GM12878 (cell line): ENCODE measurements at regions not wholly inside any gene's neighbourhood (a gene's known extent, or its start where the extent isn't known, plus 50 kb on each side); places are given as distances from the start of the nearest gene placed in this dataset.

Experiments used
- ATAC-seq: fragments of 200-7000 bp; cut with Tn5 transposase; 3 replicates; pipeline ENCODE4 v1.9.1; 2020; ENCODE audit warnings: mild to moderate bottlenecking, moderate library complexity
- BruUV-seq: library from RNA; stranded (reverse); fragments of 400-500 nt; replicated peaks from 2 replicates; lab custom pipeline; 2021; lab: Mats Ljungman, UMichigan
- CTCF ChIA-PET: fragments of 300-600 bp; sonication (Branson Sonifier 250); formaldehyde crosslinking; extraction: SDS; loops from one replicate; lab custom pipeline; 2021; ENCODE audit warnings: inconsistent platforms; lab: Yijun Ruan, JAX
- POLR2A ChIA-PET: fragments of 350-600 bp; formaldehyde crosslinking; extraction: SDS; loops from one replicate; lab custom pipeline; 2021; ENCODE audit warnings: inconsistent platforms; lab: Charles Lee
- RAD21 ChIA-PET: fragments of 300-600 bp; sonication (Branson Sonifier 250); formaldehyde crosslinking; loops from one replicate; lab custom pipeline; 2023; ENCODE audit warnings: antibody characterized with exemption; ENCODE audit not compliant: unreplicated experiment; lab: Charles Lee
- SMC1A ChIA-PET: fragments of 300-600 bp; sonication (Branson Sonifier 250); formaldehyde crosslinking; loops from one replicate; lab custom pipeline; 2023; ENCODE audit not compliant: unreplicated experiment, uncharacterized antibody; lab: Charles Lee
- DNase-seq: peaks from one replicate; pipeline ENCODE4 v3.0.0-alpha.2; 2011; ENCODE audit warnings: low read depth, low spot score
- FAIRE-seq: peaks from 3 replicates; lab custom pipeline; 2011; peaks lifted over from hg19 to GRCh38; lab: Jason Lieb, UNC
- H2AFZ ChIP-seq: 2 replicates; pipeline ENCODE4 v1.6.0; 2011; ENCODE audit warnings: low read depth, low read length, control low read depth; ENCODE audit not compliant: control insufficient read depth
- H3K27ac ChIP-seq: 2 replicates; pipeline ENCODE4 v1.5.1; 2011; ENCODE audit warnings: control low read depth; ENCODE audit not compliant: control insufficient read depth, insufficient read depth
- H3K27me3 ChIP-seq, 2 experiments: replicated peaks in 1 of 2; 2 replicates each; pipeline versions ENCODE4 v1.6.0 to v1.6.1; 2011; ENCODE audit warnings: low read length in 1 of 2; ENCODE audit not compliant: control insufficient read depth in 2 of 2, insufficient read depth in 2 of 2
- H3K36me3 ChIP-seq, 2 experiments: 2 replicates each; pipeline ENCODE4 v1.5.1; 2011; ENCODE audit warnings: low read length in 1 of 2; ENCODE audit not compliant: control insufficient read depth in 2 of 2, insufficient read depth in 2 of 2
- H3K4me1 ChIP-seq: 2 replicates; pipeline ENCODE4 v1.6.1; 2011; ENCODE audit warnings: mild to moderate bottlenecking, low read length, moderate library complexity, mixed read lengths; ENCODE audit not compliant: control insufficient read depth, insufficient read depth
- H3K4me2 ChIP-seq: 2 replicates; pipeline ENCODE4 v1.6.0; 2011; ENCODE audit warnings: control low read depth; ENCODE audit not compliant: control insufficient read depth, insufficient read depth
- H3K4me3 ChIP-seq: fragments of 200-600 bp; sonication (generic); 2 replicates; pipeline ENCODE4 v1.5.1; 2016
- H3K79me2 ChIP-seq: 2 replicates; pipeline ENCODE4 v1.6.0; 2011; ENCODE audit warnings: low read length; ENCODE audit not compliant: control insufficient read depth, insufficient read depth
- H3K9ac ChIP-seq: 2 replicates; pipeline ENCODE4 v1.8.0; 2011; ENCODE audit warnings: low read length, control low read depth, mixed read lengths; ENCODE audit not compliant: control insufficient read depth, insufficient read depth
- H3K9me3 ChIP-seq: replicated peaks from 3 replicates; pipeline ENCODE4 v1.5.1; 2011; ENCODE audit warnings: mild to moderate bottlenecking, low read length; ENCODE audit not compliant: control insufficient read depth, insufficient read depth
- H4K20me1 ChIP-seq: 2 replicates; pipeline ENCODE4 v1.6.0; 2011; ENCODE audit not compliant: control insufficient read depth, insufficient read depth
- HDGF ChIP-seq: fragments of 450-650 bp; IDR thresholded peaks from 2 replicates; pipeline ENCODE4 v1.6.1; 2016; ENCODE audit warnings: antibody characterized with exemption
- RCOR1 ChIP-seq: conservative IDR thresholded peaks from 2 replicates; pipeline ENCODE4 v1.6.1; 2012; ENCODE audit warnings: low read depth, low read length, improper control_type of control experiment
- TARDBP ChIP-seq: IDR thresholded peaks from 2 replicates; pipeline ENCODE4 v1.6.1; 2016; ENCODE audit warnings: borderline replicate concordance
- YY1 ChIP-seq: IDR thresholded peaks from 2 replicates; pipeline ENCODE4 v1.6.1; 2011; ENCODE audit warnings: low read depth, mild to moderate bottlenecking, low read length
- WGBS: methylation state at CpG from one replicate; pipeline ENCODE4 v1.1.6; 2016; ENCODE audit warnings: low lambda C conversion rate; ENCODE audit not compliant: insufficient replicate concordance, insufficient coverage; ENCODE audit errors: missing lambda C conversion rate; 5-methylcytosine and 5-hydroxymethylcytosine counted together
- in situ Hi-C: fragments of 300-500 bp; cut with MboI; formaldehyde crosslinking; loops from 9 replicates; pipeline ENCODE4 v1.14.3; 2018; ENCODE audit warnings: mixed read lengths
- intact Hi-C: fragments of 100-400 bp; cut with micrococcal nuclease; formaldehyde crosslinking; loops from one replicate; pipeline ENCODE4 v1.14.2; 2022; ENCODE audit not compliant: unreplicated experiment
- TF ChIP-seq, protein P1 (sequence below): fragments of 450-650 bp; IDR thresholded peaks from 2 replicates; pipeline ENCODE4 v1.6.1; 2018; ENCODE audit warnings: borderline replicate concordance, mild to moderate bottlenecking; ENCODE audit not compliant: partially characterized antibody
- TF ChIP-seq, protein P2 (sequence below): IDR thresholded peaks from 2 replicates; pipeline ENCODE4 v1.6.1; 2012; ENCODE audit warnings: low read depth, low read length, improper control_type of control experiment
- TF ChIP-seq, protein P3 (sequence below): fragments of 450-650 bp; IDR thresholded peaks from 2 replicates; pipeline ENCODE4 v1.6.1; 2017; ENCODE audit warnings: antibody characterized with exemption, mild to moderate bottlenecking, moderate library complexity

DNA sequence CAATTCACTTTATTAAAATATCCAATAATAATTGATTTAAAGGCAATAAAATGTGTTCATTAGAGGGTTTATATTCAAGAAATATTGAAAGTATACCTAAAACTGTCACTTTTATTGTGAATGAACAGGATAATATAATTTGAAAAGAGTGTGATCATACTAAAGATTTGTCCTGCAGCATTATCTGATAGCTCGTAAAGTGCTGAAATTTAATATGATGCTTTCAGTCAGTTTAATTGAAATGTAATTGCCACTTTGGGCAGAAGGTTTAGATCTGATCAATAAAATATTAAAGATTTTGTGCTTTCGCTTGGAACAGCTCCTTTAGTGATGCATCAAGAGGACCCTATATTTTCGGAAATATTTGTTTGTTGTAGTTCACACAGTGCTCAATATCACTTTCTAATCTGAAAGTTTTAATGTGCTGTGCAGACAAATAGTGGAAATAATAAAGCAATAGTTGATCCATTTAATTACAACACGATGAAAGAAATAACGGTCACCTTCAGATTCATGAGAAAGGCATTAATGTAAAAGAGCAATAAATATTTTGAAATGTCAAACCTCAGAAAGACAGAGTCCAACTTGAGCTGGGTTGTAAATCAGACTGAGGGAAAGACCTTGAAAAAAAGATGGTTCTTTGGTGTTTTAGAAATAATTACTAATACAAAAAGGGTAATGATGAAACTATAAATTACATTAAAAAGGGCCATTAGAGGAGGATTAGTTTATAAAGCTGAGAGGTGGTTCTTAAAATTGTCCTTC, 129.7 kb upstream of the MEIS2 start (continued):
- TF ChIP-seq, protein P1, sequence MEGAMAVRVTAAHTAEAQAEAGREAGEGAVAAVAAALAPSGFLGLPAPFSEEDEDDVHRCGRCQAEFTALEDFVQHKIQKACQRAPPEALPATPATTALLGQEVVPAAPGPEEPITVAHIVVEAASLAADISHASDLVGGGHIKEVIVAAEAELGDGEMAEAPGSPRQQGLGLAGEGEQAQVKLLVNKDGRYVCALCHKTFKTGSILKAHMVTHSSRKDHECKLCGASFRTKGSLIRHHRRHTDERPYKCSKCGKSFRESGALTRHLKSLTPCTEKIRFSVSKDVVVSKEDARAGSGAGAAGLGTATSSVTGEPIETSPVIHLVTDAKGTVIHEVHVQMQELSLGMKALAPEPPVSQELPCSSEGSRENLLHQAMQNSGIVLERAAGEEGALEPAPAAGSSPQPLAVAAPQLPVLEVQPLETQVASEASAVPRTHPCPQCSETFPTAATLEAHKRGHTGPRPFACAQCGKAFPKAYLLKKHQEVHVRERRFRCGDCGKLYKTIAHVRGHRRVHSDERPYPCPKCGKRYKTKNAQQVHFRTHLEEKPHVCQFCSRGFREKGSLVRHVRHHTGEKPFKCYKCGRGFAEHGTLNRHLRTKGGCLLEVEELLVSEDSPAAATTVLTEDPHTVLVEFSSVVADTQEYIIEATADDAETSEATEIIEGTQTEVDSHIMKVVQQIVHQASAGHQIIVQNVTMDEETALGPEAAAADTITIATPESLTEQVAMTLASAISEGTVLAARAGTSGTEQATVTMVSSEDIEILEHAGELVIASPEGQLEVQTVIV, result no peak
- no peak for TF ChIP-seq YY1

DNA sequence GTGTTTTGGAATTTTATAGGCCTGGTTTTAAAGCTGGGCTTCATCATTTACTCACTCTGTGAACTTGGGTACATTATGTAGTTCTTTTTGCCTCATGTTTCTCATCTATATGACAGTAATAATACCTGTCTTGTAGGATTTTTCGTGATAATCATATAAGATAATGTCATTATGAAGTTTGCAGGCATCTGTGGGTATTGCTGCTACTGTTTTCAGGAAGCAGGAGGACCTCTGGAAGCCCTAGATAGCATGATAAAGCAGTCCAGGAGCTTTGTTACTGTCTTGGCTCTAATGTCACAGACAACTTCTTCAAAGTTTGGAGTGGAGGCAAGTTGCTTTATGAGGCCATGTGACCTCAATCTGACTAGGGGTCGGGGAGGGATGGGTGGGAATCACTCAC, 145.0 kb upstream of the MEIS2 start:
- Histone ChIP-seq H3K79me2 (no peaks in the 10 kb centered on the region), H3K36me3 (no peaks in the 10 kb centered on the region), H3K4me1 (no peaks in the 10 kb centered on the region), H3K9me3 (no peaks in the 10 kb centered on the region), H3K4me2 (no peak overlapping the region), H3K9ac (no peak overlapping the region), H4K20me1 (no peaks in the 10 kb centered on the region), H2AFZ (no peak overlapping the region), H3K27me3 (no peaks in the 10 kb centered on the region)
- SMC1A ChIA-PET, result no interaction called here
- intact Hi-C loops, result loop anchor here (10.0 kb wide), 1 partner anchor 61 kb away; no protein-coding TSS in a partner anchor
- ATAC-seq, result no peak
- RAD21 ChIA-PET, result no interaction called here
- in situ Hi-C loops, result no loop called here
- no peak for FAIRE-seq
- POLR2A ChIA-PET, result no interaction called here
- 8% methylated on average over 2 of the region's 2 CpGs for WGBS
- CTCF ChIA-PET, result no interaction called here
- BruUV-seq, result no TSS peak
- no peak for DNase-seq
- no peak for TF ChIP-seq YY1
- no peak for TF ChIP-seq HDGF
- TF ChIP-seq, protein P2, sequence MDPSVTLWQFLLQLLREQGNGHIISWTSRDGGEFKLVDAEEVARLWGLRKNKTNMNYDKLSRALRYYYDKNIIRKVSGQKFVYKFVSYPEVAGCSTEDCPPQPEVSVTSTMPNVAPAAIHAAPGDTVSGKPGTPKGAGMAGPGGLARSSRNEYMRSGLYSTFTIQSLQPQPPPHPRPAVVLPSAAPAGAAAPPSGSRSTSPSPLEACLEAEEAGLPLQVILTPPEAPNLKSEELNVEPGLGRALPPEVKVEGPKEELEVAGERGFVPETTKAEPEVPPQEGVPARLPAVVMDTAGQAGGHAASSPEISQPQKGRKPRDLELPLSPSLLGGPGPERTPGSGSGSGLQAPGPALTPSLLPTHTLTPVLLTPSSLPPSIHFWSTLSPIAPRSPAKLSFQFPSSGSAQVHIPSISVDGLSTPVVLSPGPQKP, result no peak
- TF ChIP-seq TARDBP, result no peak
- no peak for TF ChIP-seq RCOR1
- TF ChIP-seq, protein P3, sequence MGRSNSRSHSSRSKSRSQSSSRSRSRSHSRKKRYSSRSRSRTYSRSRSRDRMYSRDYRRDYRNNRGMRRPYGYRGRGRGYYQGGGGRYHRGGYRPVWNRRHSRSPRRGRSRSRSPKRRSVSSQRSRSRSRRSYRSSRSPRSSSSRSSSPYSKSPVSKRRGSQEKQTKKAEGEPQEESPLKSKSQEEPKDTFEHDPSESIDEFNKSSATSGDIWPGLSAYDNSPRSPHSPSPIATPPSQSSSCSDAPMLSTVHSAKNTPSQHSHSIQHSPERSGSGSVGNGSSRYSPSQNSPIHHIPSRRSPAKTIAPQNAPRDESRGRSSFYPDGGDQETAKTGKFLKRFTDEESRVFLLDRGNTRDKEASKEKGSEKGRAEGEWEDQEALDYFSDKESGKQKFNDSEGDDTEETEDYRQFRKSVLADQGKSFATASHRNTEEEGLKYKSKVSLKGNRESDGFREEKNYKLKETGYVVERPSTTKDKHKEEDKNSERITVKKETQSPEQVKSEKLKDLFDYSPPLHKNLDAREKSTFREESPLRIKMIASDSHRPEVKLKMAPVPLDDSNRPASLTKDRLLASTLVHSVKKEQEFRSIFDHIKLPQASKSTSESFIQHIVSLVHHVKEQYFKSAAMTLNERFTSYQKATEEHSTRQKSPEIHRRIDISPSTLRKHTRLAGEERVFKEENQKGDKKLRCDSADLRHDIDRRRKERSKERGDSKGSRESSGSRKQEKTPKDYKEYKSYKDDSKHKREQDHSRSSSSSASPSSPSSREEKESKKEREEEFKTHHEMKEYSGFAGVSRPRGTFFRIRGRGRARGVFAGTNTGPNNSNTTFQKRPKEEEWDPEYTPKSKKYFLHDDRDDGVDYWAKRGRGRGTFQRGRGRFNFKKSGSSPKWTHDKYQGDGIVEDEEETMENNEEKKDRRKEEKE, result no peak
- TF ChIP-seq, all 136 proteins: peak for 0
- Histone ChIP-seq H3K4me3 (no peak overlapping the region), H3K27ac (no peak overlapping the region)
